ENCODE measurements at regions not wholly inside any gene's neighbourhood (a gene's known extent, or its start where the extent isn't known, plus 50 kb on each side); places are given as distances from the start of the nearest gene placed in this dataset.
A peak's percentile ranks its signal among the peaks of the same experiment; 100 is the strongest.

DNA sequence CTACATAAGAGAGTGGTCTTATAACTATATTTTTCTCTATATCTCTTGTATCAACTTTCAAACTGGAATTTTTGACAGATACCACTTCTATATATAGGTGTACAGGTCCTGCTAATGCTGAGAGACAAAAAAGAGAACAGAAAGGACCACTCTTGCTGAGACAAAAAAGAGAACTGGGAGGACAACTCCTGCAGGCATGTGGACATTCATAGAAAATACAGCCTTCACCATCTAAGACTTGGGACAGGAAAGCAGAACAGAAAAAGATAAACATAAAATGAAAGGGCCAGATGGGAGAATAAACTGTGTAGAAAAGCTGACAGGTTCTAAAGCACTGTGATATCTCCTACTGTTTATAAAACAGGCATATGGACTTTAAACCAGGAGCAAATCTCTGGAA, 541.0 kb upstream of the ADGRB3 start (continued):
- TF ChIP-seq, protein P1, sequence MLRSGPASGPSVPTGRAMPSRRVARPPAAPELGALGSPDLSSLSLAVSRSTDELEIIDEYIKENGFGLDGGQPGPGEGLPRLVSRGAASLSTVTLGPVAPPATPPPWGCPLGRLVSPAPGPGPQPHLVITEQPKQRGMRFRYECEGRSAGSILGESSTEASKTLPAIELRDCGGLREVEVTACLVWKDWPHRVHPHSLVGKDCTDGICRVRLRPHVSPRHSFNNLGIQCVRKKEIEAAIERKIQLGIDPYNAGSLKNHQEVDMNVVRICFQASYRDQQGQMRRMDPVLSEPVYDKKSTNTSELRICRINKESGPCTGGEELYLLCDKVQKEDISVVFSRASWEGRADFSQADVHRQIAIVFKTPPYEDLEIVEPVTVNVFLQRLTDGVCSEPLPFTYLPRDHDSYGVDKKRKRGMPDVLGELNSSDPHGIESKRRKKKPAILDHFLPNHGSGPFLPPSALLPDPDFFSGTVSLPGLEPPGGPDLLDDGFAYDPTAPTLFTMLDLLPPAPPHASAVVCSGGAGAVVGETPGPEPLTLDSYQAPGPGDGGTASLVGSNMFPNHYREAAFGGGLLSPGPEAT (IDR thresholded peaks at IDR 0.05; ENCODE audit: low read depth): 0 out of 2 replicates have a peak, but pooled peaks have one; percentile 32
- TF ChIP-seq JUND (IDR thresholded peaks at IDR 0.05; ENCODE audit: low read depth, low read length): no peak
- TF ChIP-seq, protein P2, sequence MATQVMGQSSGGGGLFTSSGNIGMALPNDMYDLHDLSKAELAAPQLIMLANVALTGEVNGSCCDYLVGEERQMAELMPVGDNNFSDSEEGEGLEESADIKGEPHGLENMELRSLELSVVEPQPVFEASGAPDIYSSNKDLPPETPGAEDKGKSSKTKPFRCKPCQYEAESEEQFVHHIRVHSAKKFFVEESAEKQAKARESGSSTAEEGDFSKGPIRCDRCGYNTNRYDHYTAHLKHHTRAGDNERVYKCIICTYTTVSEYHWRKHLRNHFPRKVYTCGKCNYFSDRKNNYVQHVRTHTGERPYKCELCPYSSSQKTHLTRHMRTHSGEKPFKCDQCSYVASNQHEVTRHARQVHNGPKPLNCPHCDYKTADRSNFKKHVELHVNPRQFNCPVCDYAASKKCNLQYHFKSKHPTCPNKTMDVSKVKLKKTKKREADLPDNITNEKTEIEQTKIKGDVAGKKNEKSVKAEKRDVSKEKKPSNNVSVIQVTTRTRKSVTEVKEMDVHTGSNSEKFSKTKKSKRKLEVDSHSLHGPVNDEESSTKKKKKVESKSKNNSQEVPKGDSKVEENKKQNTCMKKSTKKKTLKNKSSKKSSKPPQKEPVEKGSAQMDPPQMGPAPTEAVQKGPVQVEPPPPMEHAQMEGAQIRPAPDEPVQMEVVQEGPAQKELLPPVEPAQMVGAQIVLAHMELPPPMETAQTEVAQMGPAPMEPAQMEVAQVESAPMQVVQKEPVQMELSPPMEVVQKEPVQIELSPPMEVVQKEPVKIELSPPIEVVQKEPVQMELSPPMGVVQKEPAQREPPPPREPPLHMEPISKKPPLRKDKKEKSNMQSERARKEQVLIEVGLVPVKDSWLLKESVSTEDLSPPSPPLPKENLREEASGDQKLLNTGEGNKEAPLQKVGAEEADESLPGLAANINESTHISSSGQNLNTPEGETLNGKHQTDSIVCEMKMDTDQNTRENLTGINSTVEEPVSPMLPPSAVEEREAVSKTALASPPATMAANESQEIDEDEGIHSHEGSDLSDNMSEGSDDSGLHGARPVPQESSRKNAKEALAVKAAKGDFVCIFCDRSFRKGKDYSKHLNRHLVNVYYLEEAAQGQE (IDR thresholded peaks at IDR 0.05; ENCODE audit: low read depth, low read length): no peak
- no peak for TF ChIP-seq HDGF (IDR thresholded peaks at IDR 0.05)
- TF ChIP-seq FOXK2 (IDR thresholded peaks at IDR 0.05): no peak
- TF ChIP-seq NR2C1 (IDR thresholded peaks at IDR 0.05): no peak
- TF ChIP-seq, protein P3, sequence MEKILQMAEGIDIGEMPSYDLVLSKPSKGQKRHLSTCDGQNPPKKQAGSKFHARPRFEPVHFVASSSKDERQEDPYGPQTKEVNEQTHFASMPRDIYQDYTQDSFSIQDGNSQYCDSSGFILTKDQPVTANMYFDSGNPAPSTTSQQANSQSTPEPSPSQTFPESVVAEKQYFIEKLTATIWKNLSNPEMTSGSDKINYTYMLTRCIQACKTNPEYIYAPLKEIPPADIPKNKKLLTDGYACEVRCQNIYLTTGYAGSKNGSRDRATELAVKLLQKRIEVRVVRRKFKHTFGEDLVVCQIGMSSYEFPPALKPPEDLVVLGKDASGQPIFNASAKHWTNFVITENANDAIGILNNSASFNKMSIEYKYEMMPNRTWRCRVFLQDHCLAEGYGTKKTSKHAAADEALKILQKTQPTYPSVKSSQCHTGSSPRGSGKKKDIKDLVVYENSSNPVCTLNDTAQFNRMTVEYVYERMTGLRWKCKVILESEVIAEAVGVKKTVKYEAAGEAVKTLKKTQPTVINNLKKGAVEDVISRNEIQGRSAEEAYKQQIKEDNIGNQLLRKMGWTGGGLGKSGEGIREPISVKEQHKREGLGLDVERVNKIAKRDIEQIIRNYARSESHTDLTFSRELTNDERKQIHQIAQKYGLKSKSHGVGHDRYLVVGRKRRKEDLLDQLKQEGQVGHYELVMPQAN (conservative IDR thresholded peaks at IDR 0.05): no peak
- TF ChIP-seq, protein P4, sequence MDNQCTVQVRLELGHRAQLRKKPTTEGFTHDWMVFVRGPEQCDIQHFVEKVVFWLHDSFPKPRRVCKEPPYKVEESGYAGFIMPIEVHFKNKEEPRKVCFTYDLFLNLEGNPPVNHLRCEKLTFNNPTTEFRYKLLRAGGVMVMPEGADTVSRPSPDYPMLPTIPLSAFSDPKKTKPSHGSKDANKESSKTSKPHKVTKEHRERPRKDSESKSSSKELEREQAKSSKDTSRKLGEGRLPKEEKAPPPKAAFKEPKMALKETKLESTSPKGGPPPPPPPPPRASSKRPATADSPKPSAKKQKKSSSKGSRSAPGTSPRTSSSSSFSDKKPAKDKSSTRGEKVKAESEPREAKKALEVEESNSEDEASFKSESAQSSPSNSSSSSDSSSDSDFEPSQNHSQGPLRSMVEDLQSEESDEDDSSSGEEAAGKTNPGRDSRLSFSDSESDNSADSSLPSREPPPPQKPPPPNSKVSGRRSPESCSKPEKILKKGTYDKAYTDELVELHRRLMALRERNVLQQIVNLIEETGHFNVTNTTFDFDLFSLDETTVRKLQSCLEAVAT (IDR thresholded peaks at IDR 0.05): no peak
- TF ChIP-seq NRF1 (conservative IDR thresholded peaks at IDR 0.05; ENCODE audit: low read depth, low read length): no peak
- peak; percentile 33; the same call in 1 of the 2 replicates for TF ChIP-seq RAD21 (IDR thresholded peaks at IDR 0.05; ENCODE audit: insufficient read depth, low read depth, low read length)
- no peak for TF ChIP-seq CHD1 (IDR thresholded peaks at IDR 0.05; ENCODE audit: low read depth, low read length)
- no peak for TF ChIP-seq CBX5 (IDR thresholded peaks at IDR 0.05; ENCODE audit: low read depth)
- TF ChIP-seq, protein P5, sequence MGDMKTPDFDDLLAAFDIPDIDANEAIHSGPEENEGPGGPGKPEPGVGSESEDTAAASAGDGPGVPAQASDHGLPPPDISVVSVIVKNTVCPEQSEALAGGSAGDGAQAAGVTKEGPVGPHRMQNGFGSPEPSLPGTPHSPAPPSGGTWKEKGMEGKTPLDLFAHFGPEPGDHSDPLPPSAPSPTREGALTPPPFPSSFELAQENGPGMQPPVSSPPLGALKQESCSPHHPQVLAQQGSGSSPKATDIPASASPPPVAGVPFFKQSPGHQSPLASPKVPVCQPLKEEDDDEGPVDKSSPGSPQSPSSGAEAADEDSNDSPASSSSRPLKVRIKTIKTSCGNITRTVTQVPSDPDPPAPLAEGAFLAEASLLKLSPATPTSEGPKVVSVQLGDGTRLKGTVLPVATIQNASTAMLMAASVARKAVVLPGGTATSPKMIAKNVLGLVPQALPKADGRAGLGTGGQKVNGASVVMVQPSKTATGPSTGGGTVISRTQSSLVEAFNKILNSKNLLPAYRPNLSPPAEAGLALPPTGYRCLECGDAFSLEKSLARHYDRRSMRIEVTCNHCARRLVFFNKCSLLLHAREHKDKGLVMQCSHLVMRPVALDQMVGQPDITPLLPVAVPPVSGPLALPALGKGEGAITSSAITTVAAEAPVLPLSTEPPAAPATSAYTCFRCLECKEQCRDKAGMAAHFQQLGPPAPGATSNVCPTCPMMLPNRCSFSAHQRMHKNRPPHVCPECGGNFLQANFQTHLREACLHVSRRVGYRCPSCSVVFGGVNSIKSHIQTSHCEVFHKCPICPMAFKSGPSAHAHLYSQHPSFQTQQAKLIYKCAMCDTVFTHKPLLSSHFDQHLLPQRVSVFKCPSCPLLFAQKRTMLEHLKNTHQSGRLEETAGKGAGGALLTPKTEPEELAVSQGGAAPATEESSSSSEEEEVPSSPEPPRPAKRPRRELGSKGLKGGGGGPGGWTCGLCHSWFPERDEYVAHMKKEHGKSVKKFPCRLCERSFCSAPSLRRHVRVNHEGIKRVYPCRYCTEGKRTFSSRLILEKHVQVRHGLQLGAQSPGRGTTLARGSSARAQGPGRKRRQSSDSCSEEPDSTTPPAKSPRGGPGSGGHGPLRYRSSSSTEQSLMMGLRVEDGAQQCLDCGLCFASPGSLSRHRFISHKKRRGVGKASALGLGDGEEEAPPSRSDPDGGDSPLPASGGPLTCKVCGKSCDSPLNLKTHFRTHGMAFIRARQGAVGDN (IDR thresholded peaks at IDR 0.05): no peak
- no peak for TF ChIP-seq RCOR1 (conservative IDR thresholded peaks at IDR 0.05; ENCODE audit: low read depth, low read length)
- no peak for TF ChIP-seq KLF5 (IDR thresholded peaks at IDR 0.05; ENCODE audit: partially characterized antibody)
- no peak for TF ChIP-seq KAT2A (conservative IDR thresholded peaks at IDR 0.05; ENCODE audit: control insufficient read depth, low read depth, low read length)
- TF ChIP-seq NFIC (IDR thresholded peaks at IDR 0.05; ENCODE audit: low read depth, low read length): peak; percentile 81
- TF ChIP-seq BMI1 (IDR thresholded peaks at IDR 0.05; ENCODE audit: borderline replicate concordance): 0 out of 2 replicates have a peak, but pooled peaks have one; percentile 26
- TF ChIP-seq SIX5 (IDR thresholded peaks at IDR 0.05; ENCODE audit: low read depth, low read length, severe bottlenecking): no peak
